HG02884 (cell line): ENCODE measurements at regions not wholly inside any gene's neighbourhood (a gene's known extent, or its start where the extent isn't known, plus 50 kb on each side); places are given as distances from the start of the nearest gene placed in this dataset.
"Not testable (repeated sequence)": the region's sequence is repeated elsewhere in the genome, so short reads cannot be mapped to it uniquely, and the experiment has no call there.

ENCODE experiments used
- ATAC-seq: cut with Tn5 transposase; IDR thresholded peaks from one replicate; pipeline ENCODE4 v1.9.1; 2021; ENCODE audit warnings: mild to moderate bottlenecking, moderate library complexity; ENCODE audit not compliant: unreplicated experiment

DNA sequence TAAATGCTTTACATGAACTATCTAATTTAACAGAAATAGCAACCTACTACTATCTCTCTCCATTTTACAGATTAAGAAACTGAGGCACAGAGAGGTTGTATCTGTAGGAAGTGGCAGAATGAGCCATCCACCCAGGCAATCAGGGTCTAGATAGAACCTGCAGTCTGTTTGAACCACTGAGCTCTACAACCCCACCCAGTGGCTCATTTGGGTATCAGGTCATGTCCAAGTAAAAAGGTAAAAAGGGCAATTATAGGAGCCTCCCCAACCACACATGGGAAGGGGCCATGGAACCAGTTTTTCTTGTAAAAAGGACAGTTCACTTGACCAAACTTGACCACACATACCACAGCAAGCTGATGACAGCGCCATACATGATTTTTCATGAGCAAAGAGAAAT is 92.9 kb upstream of the SGCG start:
- no peak for ATAC-seq

DNA sequence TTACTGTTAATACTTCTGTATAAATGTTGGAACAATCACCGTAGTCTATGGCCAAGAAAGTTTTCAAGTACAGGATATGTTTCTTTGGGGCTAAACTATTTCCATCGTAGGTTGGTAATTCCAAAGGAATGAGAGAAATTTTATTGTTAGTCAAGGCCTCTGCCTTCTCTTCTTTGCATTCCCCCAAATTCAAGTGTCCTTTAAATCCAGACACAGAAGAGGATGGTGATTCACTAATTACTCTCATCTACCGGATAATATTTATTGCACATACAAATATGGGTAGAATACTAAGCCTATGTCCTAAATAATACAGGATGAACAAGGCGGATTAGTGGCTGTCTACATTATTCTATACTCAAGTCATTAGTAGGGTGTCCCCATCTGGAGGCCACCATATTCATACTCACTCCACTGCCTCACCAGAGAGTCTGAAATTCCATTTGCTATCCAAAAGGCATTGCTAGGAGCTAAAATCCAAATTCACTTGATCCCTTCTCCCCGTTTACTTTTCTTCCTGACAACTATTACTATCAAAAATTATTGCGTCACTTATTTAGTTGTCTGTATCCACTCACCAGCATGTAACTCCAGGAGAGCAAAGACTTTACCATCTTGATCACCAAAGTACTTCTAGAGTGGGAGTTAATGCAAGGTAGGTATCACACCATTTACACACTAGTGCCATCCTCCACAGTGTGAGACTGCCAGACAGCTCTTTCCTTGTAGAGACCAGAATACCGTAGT is 82.4 kb upstream of the SGCG start:
- ATAC-seq, result no peak

DNA sequence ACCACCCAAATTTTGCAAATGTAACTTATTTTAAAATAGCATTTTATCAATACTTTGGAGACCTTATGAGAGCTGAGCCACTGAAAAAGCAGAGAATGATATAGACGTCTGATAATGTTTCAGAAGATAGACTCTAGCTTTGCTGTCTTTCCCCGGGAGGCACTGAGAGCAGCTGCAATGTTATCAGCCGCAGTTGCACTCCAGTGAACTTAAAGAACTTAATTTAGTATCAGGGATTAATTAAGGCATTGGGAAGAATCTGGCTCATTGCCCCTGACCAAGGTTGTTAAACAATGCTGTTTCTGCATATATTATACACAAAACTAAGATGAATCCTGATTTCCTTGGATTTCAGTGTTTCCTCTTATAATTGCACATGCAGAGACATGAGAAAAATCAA is 75.7 kb upstream of the SGCG start:
- ATAC-seq, result no peak

DNA sequence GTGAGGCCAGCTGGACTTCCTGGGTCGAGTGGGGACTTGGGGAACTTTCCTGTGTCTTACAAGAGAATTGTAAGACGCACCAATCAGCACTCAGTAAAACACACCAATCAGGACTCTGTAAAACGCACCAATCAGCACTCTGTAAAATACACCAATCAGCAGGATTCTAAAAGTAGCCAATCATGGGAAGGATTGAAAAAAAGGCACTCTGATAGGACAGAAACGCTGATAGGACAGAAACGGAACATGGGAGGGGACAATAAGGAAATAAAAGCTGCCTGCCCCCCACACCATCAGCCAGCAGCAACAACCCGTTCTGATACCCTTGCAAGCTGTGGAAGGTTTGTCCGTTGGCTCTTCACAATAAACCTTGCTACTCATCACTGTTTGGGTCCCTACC is 73.1 kb upstream of the SGCG start:
- ATAC-seq, result no peak

DNA sequence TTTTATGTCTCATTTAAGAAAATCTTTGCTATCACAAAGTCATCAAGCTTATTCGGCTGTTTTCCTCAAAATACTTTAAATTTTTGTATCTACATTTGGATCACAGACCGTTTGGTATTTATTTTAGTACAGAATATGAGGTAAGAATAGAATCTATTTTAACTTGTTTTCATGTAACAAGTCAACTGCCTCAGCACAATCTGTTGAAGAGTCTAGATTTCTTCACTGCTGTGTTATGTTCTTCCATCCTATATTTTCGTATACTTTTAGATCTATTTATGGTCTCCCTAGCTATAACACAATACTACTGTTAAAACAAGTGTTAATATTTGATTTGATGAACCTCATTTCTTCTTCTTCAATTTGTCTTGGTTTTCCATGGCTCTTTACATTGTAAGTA is 61.6 kb upstream of the SGCG start:
- ATAC-seq, result no peak

DNA sequence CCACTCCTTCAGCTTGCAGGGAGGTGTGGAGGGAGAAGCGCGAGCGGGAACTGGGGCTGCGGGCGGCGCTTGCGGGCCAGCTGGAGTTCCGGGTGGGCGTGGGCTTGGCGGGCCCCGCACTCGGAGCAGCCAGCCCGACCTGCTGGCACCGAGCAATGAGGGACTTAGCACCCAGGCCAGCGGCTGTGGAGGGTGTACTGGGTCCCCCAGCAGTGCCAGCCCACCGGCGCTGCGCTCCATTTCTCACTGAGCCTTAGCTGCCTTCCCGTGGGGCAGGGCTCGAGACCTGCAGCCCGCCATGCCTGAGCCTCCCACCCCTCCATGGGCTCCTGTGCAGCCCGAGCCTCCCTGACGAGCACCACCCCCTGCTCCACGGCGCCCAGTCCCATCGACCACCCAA is 53.2 kb upstream of the SGCG start:
- not testable (repeated sequence) for ATAC-seq

DNA sequence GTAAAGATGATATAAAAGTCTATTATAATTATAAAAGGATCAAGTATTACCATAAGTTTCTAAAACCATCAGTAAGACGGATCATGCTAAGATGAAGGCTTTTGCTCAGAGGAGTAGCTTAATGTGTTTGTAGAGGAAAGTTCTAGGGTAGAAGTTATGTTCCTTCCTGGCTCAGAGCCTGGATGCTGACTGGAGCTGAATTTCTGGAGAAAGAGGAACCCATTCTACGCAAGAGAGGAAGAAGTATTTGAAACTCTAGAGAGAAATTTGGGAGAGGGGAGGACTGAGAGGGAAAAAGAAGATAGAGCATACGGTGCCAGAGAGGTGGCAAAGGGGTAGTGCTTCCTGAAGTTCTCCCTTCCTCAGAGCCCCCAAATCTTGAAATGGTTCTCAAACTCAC is 51.4 kb upstream of the SGCG start:
- no peak for ATAC-seq
